ENCODE measurements at regions not wholly inside any gene's neighbourhood (a gene's known extent, or its start where the extent isn't known, plus 50 kb on each side); places are given as distances from the start of the nearest gene placed in this dataset.

- CTCF ChIA-PET = no interaction called here
Measured at GRCh38 chr4:161256716-161257115, 907.1 kb downstream of the FSTL5 start.

GRCh38 chr4:161256172-161256571 lies 907.6 kb downstream of the FSTL5 start:
- H3K27ac ChIP-seq = no peak overlapping the region
- ChIA-PET CTCF (no interaction called here), POLR2A (ENCODE audit: low non-redundant PET) (no interaction called here)
- no peak for TF ChIP-seq CTCF (conservative IDR thresholded peaks at IDR 0.05; ENCODE audit: low read depth)
- DNase-seq (ENCODE audit: low spot score) = no peak

More at GRCh38 chr4:161256716-161257115, 907.1 kb downstream of the FSTL5 start:
- no peak overlapping the region for H3K27ac ChIP-seq
- no peak for TF ChIP-seq CTCF (conservative IDR thresholded peaks at IDR 0.05; ENCODE audit: low read depth)
- DNase-seq (ENCODE audit: low spot score) = no peak
- POLR2A ChIA-PET (ENCODE audit: low non-redundant PET) = no interaction called here

GRCh38 chr4:161254375-161254774 lies 909.4 kb downstream of the FSTL5 start:
- POLR2A ChIA-PET (ENCODE audit: low non-redundant PET) = no interaction called here
- no peak for DNase-seq (ENCODE audit: low spot score)
- TF ChIP-seq CTCF (conservative IDR thresholded peaks at IDR 0.05; ENCODE audit: low read depth) = no peak
- CTCF ChIA-PET = no interaction called here
- H3K27ac ChIP-seq = no peak overlapping the region

- CTCF ChIA-PET = interaction anchor here (0.7 kb wide), 1 partner anchor 916 kb away, joined by 3 read pairs; no protein-coding TSS in a partner anchor
Measured at GRCh38 chr4:161252520-161253141, 911.2 kb downstream of the FSTL5 start.

GRCh38 chr4:161249779-161250440 lies 913.9 kb downstream of the FSTL5 start:
- POLR2A ChIA-PET (ENCODE audit: low non-redundant PET) = no interaction called here
- no peak for DNase-seq (ENCODE audit: low spot score)
- H3K27ac ChIP-seq = no peak overlapping the region
- TF ChIP-seq CTCF (conservative IDR thresholded peaks at IDR 0.05; ENCODE audit: low read depth) = no peak
- CTCF ChIA-PET = no interaction called here

More at GRCh38 chr4:161252520-161253141, 911.2 kb downstream of the FSTL5 start:
- TF ChIP-seq CTCF (conservative IDR thresholded peaks at IDR 0.05; ENCODE audit: low read depth) = peak; percentile 88
- no peak overlapping the region for H3K27ac ChIP-seq
- POLR2A ChIA-PET (ENCODE audit: low non-redundant PET) = no interaction called here
- DNase-seq (ENCODE audit: low spot score) = peak; percentile 15

- POLR2A ChIA-PET (ENCODE audit: low non-redundant PET) = no interaction called here
- H3K27ac ChIP-seq = no peak overlapping the region
- DNase-seq (ENCODE audit: low spot score) = no peak
- CTCF ChIA-PET = no interaction called here
- TF ChIP-seq CTCF (conservative IDR thresholded peaks at IDR 0.05; ENCODE audit: low read depth) = no peak
Measured at GRCh38 chr4:161248880-161249279, 914.9 kb downstream of the FSTL5 start.
